Neural cell (in vitro differentiated cells): ENCODE measurements at regions not wholly inside any gene's neighbourhood (a gene's known extent, or its start where the extent isn't known, plus 50 kb on each side); places are given as distances from the start of the nearest gene placed in this dataset.

Experiments
- H2AFZ ChIP-seq: fragments of 200-600, 300-800 bp; sonication (generic), shearing (Covaris generic); 2 replicates; pipeline ENCODE4 v1.6.0; 2014; ENCODE audit warnings: low read depth, mild to moderate bottlenecking, antibody characterized with exemption, low read length, moderate library complexity
- H3F3A ChIP-seq: fragments of 200-600 bp; shearing (Covaris generic); 2 replicates; pipeline ENCODE4 v1.6.1; 2016; ENCODE audit warnings: mild to moderate bottlenecking, moderate library complexity, mixed read lengths, antibody characterized with exemption, low read length; ENCODE audit not compliant: insufficient read depth, poor library complexity, severe bottlenecking
- H3K27ac ChIP-seq: fragments of 200-600, 300-800 bp; sonication (generic), shearing (Covaris generic); 2 replicates; pipeline ENCODE4 v1.5.1; 2014; ENCODE audit warnings: mild to moderate bottlenecking, low read length, moderate library complexity
- H3K27me3 ChIP-seq: fragments of 300-800, 200-600 bp; sonication (generic), shearing (Covaris generic); 2 replicates; pipeline ENCODE4 v1.6.0; 2014; ENCODE audit warnings: mild to moderate bottlenecking, low read depth, low read length, moderate library complexity; ENCODE audit not compliant: insufficient read depth
- H3K36me3 ChIP-seq: fragments of 300-800, 200-600 bp; sonication (generic), shearing (Covaris generic); 2 replicates; pipeline ENCODE4 v1.5.1; 2014; ENCODE audit warnings: mild to moderate bottlenecking, antibody characterized with exemption, low read length, moderate library complexity; ENCODE audit not compliant: insufficient read depth
- H3K4me2 ChIP-seq: fragments of 300-800, 200-600 bp; sonication (generic), shearing (Covaris generic); 2 replicates; pipeline ENCODE4 v1.6.0; 2014; ENCODE audit warnings: mild to moderate bottlenecking, low read length
- H3K4me3 ChIP-seq: fragments of 300-800, 200-600 bp; sonication (generic), shearing (Covaris generic); 2 replicates; pipeline ENCODE4 v1.5.1; 2014; ENCODE audit warnings: mild to moderate bottlenecking, low read length, moderate library complexity
- H3K79me2 ChIP-seq: fragments of 200-600 bp; shearing (Covaris generic); replicated peaks from 2 replicates; pipeline ENCODE4 v1.6.0; 2014; ENCODE audit warnings: mild to moderate bottlenecking, low read length, moderate library complexity; ENCODE audit not compliant: insufficient read depth
- H3K9ac ChIP-seq: fragments of 300-800, 200-600 bp; sonication (generic), shearing (Covaris generic); 2 replicates; pipeline ENCODE4 v1.6.1; 2016; ENCODE audit warnings: mild to moderate bottlenecking, low read length, mixed read lengths
- H3K9me2 ChIP-seq: fragments of 200-600 bp; shearing (Covaris generic); 2 replicates; pipeline ENCODE4 v1.6.1; 2016; ENCODE audit warnings: mild to moderate bottlenecking, low read length, mixed read lengths; ENCODE audit not compliant: insufficient read depth
- H3K9me3 ChIP-seq: fragments of 200-600, 300-800 bp; sonication (generic), shearing (Covaris generic); 2 replicates; pipeline ENCODE4 v1.6.1; 2016; ENCODE audit warnings: mild to moderate bottlenecking, mixed run types, low read length, moderate library complexity, mixed read lengths
- H4K20me1 ChIP-seq: fragments of 200-600 bp; shearing (Covaris generic); 2 replicates; pipeline ENCODE4 v1.6.1; 2016; ENCODE audit warnings: mild to moderate bottlenecking, mixed run types; ENCODE audit not compliant: insufficient read depth
- CTCF ChIP-seq: fragments of 450-650 bp; IDR thresholded peaks from 2 replicates; pipeline ENCODE4 v1.5.1; 2014; ENCODE audit warnings: antibody characterized with exemption, mild to moderate bottlenecking, moderate library complexity; ENCODE audit not compliant: poor library complexity, severe bottlenecking
- EP300 ChIP-seq: fragments of 450-650 bp; conservative IDR thresholded peaks from 2 replicates; pipeline ENCODE4 v1.6.1; 2014; ENCODE audit warnings: antibody characterized with exemption, mild to moderate bottlenecking, moderate library complexity; ENCODE audit not compliant: poor library complexity, severe bottlenecking
- EZH2 ChIP-seq: fragments of 200-600, 300-800 bp; shearing (Covaris generic), sonication (generic); IDR thresholded peaks from 2 replicates; pipeline ENCODE4 v1.6.1; 2014; ENCODE audit warnings: antibody characterized with exemption, low read length, borderline replicate concordance, mild to moderate bottlenecking; ENCODE audit not compliant: insufficient read depth, poor library complexity, severe bottlenecking
- MXI1 ChIP-seq: fragments of 450-650 bp; conservative IDR thresholded peaks from 2 replicates; pipeline ENCODE4 v1.6.1; 2014; ENCODE audit warnings: antibody characterized with exemption, mild to moderate bottlenecking; ENCODE audit not compliant: poor library complexity, severe bottlenecking
- POLR2AphosphoS5 ChIP-seq: IDR thresholded peaks from 2 replicates; pipeline ENCODE4 v1.6.1; 2012
- RAD21 ChIP-seq: fragments of 450-650 bp; conservative IDR thresholded peaks from 2 replicates; pipeline ENCODE4 v1.6.1; 2014; ENCODE audit warnings: antibody characterized with exemption, mild to moderate bottlenecking, moderate library complexity
- REST ChIP-seq: IDR thresholded peaks from 2 replicates; pipeline ENCODE4 v1.6.1; 2012; ENCODE audit warnings: borderline replicate concordance
- SMC3 ChIP-seq: fragments of 450-650 bp; conservative IDR thresholded peaks from 2 replicates; pipeline ENCODE4 v1.6.1; 2014; ENCODE audit warnings: antibody characterized with exemption, mild to moderate bottlenecking, moderate library complexity; ENCODE audit not compliant: poor library complexity
- TAF1 ChIP-seq: IDR thresholded peaks from 2 replicates; pipeline ENCODE4 v1.6.1; 2012; ENCODE audit warnings: low read depth

GRCh38 chr10:78255796-78256638, 222.4 kb downstream of the RPS24 start:
- Histone ChIP-seq H3K9ac (no peak overlapping the region), H3K4me2 (no peak overlapping the region), H3K4me3 (no peak overlapping the region), H3K79me2 (no peaks in the 10 kb centered on the region), H3F3A (no peaks in the 10 kb centered on the region), H3K36me3 (no peaks in the 10 kb centered on the region), H2AFZ (no peak overlapping the region), H3K9me2 (no peaks in the 10 kb centered on the region), H3K27me3 (no peaks in the 10 kb centered on the region), H4K20me1 (no peaks in the 10 kb centered on the region), H3K27ac (no peak overlapping the region), H3K9me3 (no peaks in the 10 kb centered on the region)
- no peak for TF ChIP-seq MXI1
- no peak for TF ChIP-seq RAD21
- TF ChIP-seq REST = no peak
- TF ChIP-seq EZH2 = no peak
- TF ChIP-seq EP300 = no peak
- no peak for TF ChIP-seq TAF1
- no peak for TF ChIP-seq POLR2AphosphoS5
- no peak for TF ChIP-seq CTCF
- no peak for TF ChIP-seq SMC3

DNA sequence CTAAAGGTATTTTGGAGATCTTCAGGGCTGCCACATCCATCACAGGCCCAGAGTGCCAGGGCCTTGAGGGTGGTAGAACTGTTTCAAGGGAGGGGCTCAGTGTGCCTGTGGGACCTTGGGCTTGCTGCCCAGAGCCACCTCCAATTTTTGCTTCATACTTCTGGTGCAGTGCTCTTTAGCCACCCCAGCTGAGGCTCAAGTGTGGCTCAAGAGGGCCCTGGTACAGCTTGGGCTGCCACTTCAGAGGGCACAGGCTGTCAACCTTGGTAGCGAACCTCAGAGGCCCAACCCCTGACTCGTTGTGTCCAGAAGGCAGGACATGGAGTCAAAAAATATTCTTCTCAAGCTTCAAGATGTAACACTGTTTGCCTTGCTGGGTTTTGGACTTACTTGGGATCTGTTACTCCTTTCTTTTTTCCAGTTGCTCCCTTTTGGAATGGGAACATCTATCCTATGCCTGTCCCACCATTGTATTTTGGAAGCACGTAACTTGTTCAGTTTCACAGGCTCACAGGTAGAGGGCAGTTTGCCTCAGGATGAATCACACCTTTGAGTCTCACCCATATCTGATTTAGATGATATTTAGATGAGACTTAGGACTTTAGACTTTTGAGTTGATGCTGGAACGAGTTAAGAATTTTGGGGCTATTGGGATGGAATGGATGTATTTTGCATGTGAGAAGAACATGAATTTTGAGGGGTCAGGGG, 224.8 kb downstream of the RPS24 start:
- Histone ChIP-seq H3K4me2 (no peak overlapping the region), H3K4me3 (no peak overlapping the region), H3K27ac (no peak overlapping the region), H3K9ac (no peak overlapping the region), H4K20me1 (no peaks in the 10 kb centered on the region), H2AFZ (no peak overlapping the region), H3F3A (no peaks in the 10 kb centered on the region), H3K9me2 (no peaks in the 10 kb centered on the region), H3K27me3 (no peaks in the 10 kb centered on the region), H3K79me2 (no peaks in the 10 kb centered on the region), H3K9me3 (no peaks in the 10 kb centered on the region), H3K36me3 (no peaks in the 10 kb centered on the region)
- no peak for TF ChIP-seq POLR2AphosphoS5
- no peak for TF ChIP-seq EZH2
- no peak for TF ChIP-seq RAD21
- no peak for TF ChIP-seq SMC3
- no peak for TF ChIP-seq REST
- no peak for TF ChIP-seq CTCF
- TF ChIP-seq TAF1 = no peak
- TF ChIP-seq MXI1 = no peak
- no peak for TF ChIP-seq EP300
